A549 (cell line): ENCODE measurements at regions not wholly inside any gene's neighbourhood (a gene's known extent, or its start where the extent isn't known, plus 50 kb on each side); places are given as distances from the start of the nearest gene placed in this dataset.

Experiments used
- ATAC-seq, 2 experiments: fragments of 200-7000 bp in 1 of 2; fragments of >200 bp in 1 of 2; cut with Nextera tagmentation in 1 of 2; cut with Tn5 transposase in 1 of 2; 3 replicates each; pipeline versions ENCODE4 v1.8.0 to v1.9.1; 2018 to 2020; ENCODE audit warnings: mild to moderate bottlenecking in 1 of 2, moderate library complexity in 1 of 2
- CTCF ChIA-PET: fragments of 300-600 bp; sonication (Branson Sonifier 250); formaldehyde crosslinking; extraction: SDS; loops from one replicate; lab custom pipeline; 2021; ENCODE audit warnings: antibody characterized with exemption, inconsistent platforms; lab: Yijun Ruan, JAX
- POLR2A ChIA-PET: fragments of 350-600 bp; formaldehyde crosslinking; extraction: SDS; loops from one replicate; lab custom pipeline; 2021; ENCODE audit warnings: antibody characterized with exemption, inconsistent platforms; lab: Yijun Ruan, JAX
- DNase-seq, 2 experiments: peaks; one replicate each; pipeline versions ENCODE4 v3.0.0 to v3.0.0-alpha.2; 2011 to 2016; ENCODE audit warnings: low read depth in 1 of 2, low spot score in 1 of 2
- FAIRE-seq: peaks from 2 replicates; lab custom pipeline; 2011; peaks lifted over from hg19 to GRCh38; lab: Jason Lieb, UNC
- H3K27ac ChIP-seq, 2 experiments: fragments of >200 bp; sonication (Bioruptor Twin); formaldehyde crosslinking; 3 replicates each; pipeline ENCODE4 v1.5.1; 2016 to 2017
- H3K4me1 ChIP-seq: fragments of >200 bp; sonication (Bioruptor Twin); formaldehyde crosslinking; 3 replicates; pipeline ENCODE4 v1.6.1; 2016
- H3K4me2 ChIP-seq: fragments of >200 bp; sonication (Bioruptor Twin); formaldehyde crosslinking; 3 replicates; pipeline ENCODE4 v1.6.1; 2016
- H3K4me3 ChIP-seq: fragments of >200 bp; sonication (Bioruptor Twin); formaldehyde crosslinking; 3 replicates; pipeline ENCODE4 v1.5.1; 2016
- H3K9me3 ChIP-seq: fragments of >200 bp; sonication (Bioruptor Twin); formaldehyde crosslinking; 3 replicates; pipeline ENCODE4 v1.6.1; 2016
- BCL3 ChIP-seq: fragments of >200 bp; sonication (Bioruptor Twin); formaldehyde crosslinking; IDR thresholded peaks from 3 replicates; pipeline ENCODE4 v1.6.1; 2016
- CBX8 ChIP-seq: fragments of 200-600 bp; sonication (generic); IDR thresholded peaks from 2 replicates; pipeline ENCODE4 v1.6.1; 2016
- CEBPB ChIP-seq, 2 experiments: fragments of >200 bp in 1 of 2; sonication (Bioruptor Twin) in 1 of 2; formaldehyde crosslinking in 1 of 2; IDR thresholded peaks; 2 replicates each; pipeline ENCODE4 v1.6.1; 2012 to 2016
- E2F6 ChIP-seq: IDR thresholded peaks from 2 replicates; pipeline ENCODE4 v1.6.1; 2012; ENCODE audit warnings: low read depth, borderline replicate concordance
- EHF ChIP-seq: fragments of 250-450 bp; sonication (Bioruptor Pico); IDR thresholded peaks from 2 replicates; pipeline ENCODE4 v1.5.0; 2020; ENCODE audit warnings: mild to moderate bottlenecking
- EP300 ChIP-seq, 2 experiments: fragments of >200 bp; sonication (Bioruptor Twin); formaldehyde crosslinking; IDR thresholded peaks; 2 replicates in 1 of 2; 3 replicates in 1 of 2; pipeline ENCODE4 v1.6.1; 2016 to 2017
- FOSB ChIP-seq: fragments of 250-450 bp; sonication (Bioruptor Pico); IDR thresholded peaks from 2 replicates; pipeline ENCODE4 v1.5.0; 2020; ENCODE audit warnings: mild to moderate bottlenecking, moderate library complexity
- FOSL2 ChIP-seq, 2 experiments: fragments of 450-650 bp in 1 of 2; fragments of >200 bp in 1 of 2; sonication (Bioruptor Twin) in 1 of 2; formaldehyde crosslinking; IDR thresholded peaks; 2 replicates each; pipeline versions ENCODE4 v1.5.0 to v1.6.1; 2016 to 2020; ENCODE audit warnings: mild to moderate bottlenecking in 1 of 2, moderate library complexity in 1 of 2
- HDAC2 ChIP-seq: fragments of 200-600 bp; sonication (generic); IDR thresholded peaks from 2 replicates; pipeline ENCODE4 v1.6.1; 2016
- JUNB ChIP-seq: fragments of >200 bp; sonication (Bioruptor Twin); formaldehyde crosslinking; IDR thresholded peaks from 2 replicates; pipeline ENCODE4 v1.6.1; 2016
- MAZ ChIP-seq: fragments of 150-350 bp; IDR thresholded peaks from 2 replicates; pipeline ENCODE4 v1.6.1; 2014; ENCODE audit warnings: antibody characterized with exemption, low read depth, low read length, borderline replicate concordance
- MYC ChIP-seq: IDR thresholded peaks from 2 replicates; pipeline ENCODE4 v1.6.1; 2012; ENCODE audit warnings: mild to moderate bottlenecking, inconsistent platforms, low read length, improper control_type of control experiment, borderline replicate concordance
- NFE2L2 ChIP-seq: fragments of 150-350 bp; conservative IDR thresholded peaks from 2 replicates; pipeline ENCODE4 v1.6.1; 2014; ENCODE audit warnings: low read length
- PBX3 ChIP-seq: IDR thresholded peaks from 2 replicates; pipeline ENCODE4 v1.6.1; 2012
- RARB ChIP-seq: fragments of 250-450 bp; sonication (Bioruptor Pico); IDR thresholded peaks from 2 replicates; pipeline ENCODE4 v1.8.0; 2021; ENCODE audit warnings: mild to moderate bottlenecking, moderate library complexity
- RCOR1 ChIP-seq: fragments of 150-350 bp; IDR thresholded peaks from 2 replicates; pipeline ENCODE4 v1.6.1; 2014; ENCODE audit warnings: antibody characterized with exemption, low read length, low read depth
- REST ChIP-seq: fragments of 200-600 bp; sonication (generic); IDR thresholded peaks from 2 replicates; pipeline ENCODE4 v1.6.1; 2016; ENCODE audit warnings: antibody characterized with exemption, mild to moderate bottlenecking, moderate library complexity
- SMC3 ChIP-seq: fragments of >200 bp; sonication (Bioruptor Twin); formaldehyde crosslinking; IDR thresholded peaks from 3 replicates; pipeline ENCODE4 v1.6.1; 2018; ENCODE audit warnings: inconsistent platforms
- USF2 ChIP-seq: fragments of 450-650 bp; IDR thresholded peaks from 2 replicates; pipeline ENCODE4 v1.6.1; 2014; ENCODE audit warnings: antibody characterized with exemption
- ZC3H11A ChIP-seq: fragments of 450-650 bp; IDR thresholded peaks from 2 replicates; pipeline ENCODE4 v1.6.1; 2014; ENCODE audit warnings: antibody characterized with exemption, mild to moderate bottlenecking
- WGBS: methylation state at CpG from one replicate; pipeline ENCODE4 v1.1.6; 2017; ENCODE audit errors: missing lambda C conversion rate; 5-methylcytosine and 5-hydroxymethylcytosine counted together

GRCh38 chr9:80644044-80644443, 1045.3 kb downstream of the TLE1 start:
- FAIRE-seq = no peak
- WGBS = 32% methylated on average over 3 of the region's 3 CpGs
- no peaks in the 10 kb centered on the region for H3K4me1 ChIP-seq
- no peak for TF ChIP-seq JUNB
- no peaks in the 10 kb centered on the region for H3K9me3 ChIP-seq
- H3K4me2 ChIP-seq = no peak overlapping the region
- DNase-seq = no peak
- ChIA-PET POLR2A (no interaction called here), CTCF (no interaction called here)
- H3K27ac ChIP-seq = no peak overlapping the region
- no peak for ATAC-seq
- H3K4me3 ChIP-seq = no peak overlapping the region

GRCh38 chr9:80635065-80635464, 1054.3 kb downstream of the TLE1 start:
- ATAC-seq (no peak), DNase-seq (no peak), FAIRE-seq (no peak)
- CTCF ChIA-PET = no interaction called here
- Histone ChIP-seq H3K4me2 (no peak overlapping the region), H3K27ac (no peak overlapping the region), H3K4me3 (no peak overlapping the region), H3K9me3 (peaks cover 16% of the 10 kb centered on the region; the same call in 2 of the 3 replicates), H3K4me1 (no peaks in the 10 kb centered on the region)
- TF ChIP-seq E2F6 (no peak), RARB (no peak), ZC3H11A (no peak), CBX8 (no peak)
- POLR2A ChIA-PET = no interaction called here
- WGBS = 3% methylated on average over 1 of the region's 1 CpG

GRCh38 chr9:80632041-80632440, 1057.3 kb downstream of the TLE1 start:
- ATAC-seq = no peak
- DNase-seq = no peak
- TF ChIP-seq HDAC2 = no peak
- no peak for TF ChIP-seq MYC
- no peak for TF ChIP-seq REST
- no peak for TF ChIP-seq BCL3
- TF ChIP-seq RCOR1 = no peak
- no peak for TF ChIP-seq FOSL2 (IDR thresholded peaks at IDR 0.05)
- no peak for TF ChIP-seq FOSL2 (CRISPR knock-in tag; IDR thresholded peaks at IDR 0.05)
- ChIA-PET CTCF (no interaction called here), POLR2A (no interaction called here)
- H3K4me1 ChIP-seq = no peaks in the 10 kb centered on the region
- no peak overlapping the region for H3K27ac ChIP-seq
- H3K4me3 ChIP-seq = no peak overlapping the region
- no peak overlapping the region for H3K4me2 ChIP-seq
- FAIRE-seq = no peak
- peaks cover 16% of the 10 kb centered on the region; the same call in 2 of the 3 replicates for H3K9me3 ChIP-seq

GRCh38 chr9:80622508-80622907, 1050.7 kb downstream of the TLE4 start:
- no peak overlapping the region for H3K4me3 ChIP-seq
- no peaks in the 10 kb centered on the region for H3K4me1 ChIP-seq
- no peak for DNase-seq
- WGBS = 0% methylated on average over 1 of the region's 1 CpG
- FAIRE-seq = no peak
- no peak overlapping the region for H3K4me2 ChIP-seq
- H3K27ac ChIP-seq = no peak overlapping the region
- CTCF ChIA-PET = no interaction called here
- POLR2A ChIA-PET = no interaction called here
- TF ChIP-seq SMC3 (no peak), EHF (CRISPR knock-in tag) (no peak), EP300 (IDR thresholded peaks at IDR 0.05) (no peak), FOSB (CRISPR knock-in tag) (no peak), MAZ (no peak), NFE2L2 (no peak), CEBPB (IDR thresholded peaks at IDR 0.05) (no peak), PBX3 (no peak), USF2 (no peak)
- ATAC-seq = no peak
- H3K9me3 ChIP-seq = no peaks in the 10 kb centered on the region
